Hypothalamus (tissue), 51 donors: ENCODE measurements at regions not wholly inside any gene's neighbourhood (a gene's known extent, or its start where the extent isn't known, plus 50 kb on each side); places are given as distances from the start of the nearest gene placed in this dataset.
A peak's percentile ranks its signal among the peaks of the same experiment; 100 is the strongest.
"Not testable (repeated sequence)": the region's sequence is repeated elsewhere in the genome, so short reads cannot be mapped to it uniquely, and the experiment has no call there.

Source experiments
- DNase-seq, 51 donors: peaks; one replicate each; lab custom pipeline; 2025; lab: John Stamatoyannopoulos, UW

DNA sequence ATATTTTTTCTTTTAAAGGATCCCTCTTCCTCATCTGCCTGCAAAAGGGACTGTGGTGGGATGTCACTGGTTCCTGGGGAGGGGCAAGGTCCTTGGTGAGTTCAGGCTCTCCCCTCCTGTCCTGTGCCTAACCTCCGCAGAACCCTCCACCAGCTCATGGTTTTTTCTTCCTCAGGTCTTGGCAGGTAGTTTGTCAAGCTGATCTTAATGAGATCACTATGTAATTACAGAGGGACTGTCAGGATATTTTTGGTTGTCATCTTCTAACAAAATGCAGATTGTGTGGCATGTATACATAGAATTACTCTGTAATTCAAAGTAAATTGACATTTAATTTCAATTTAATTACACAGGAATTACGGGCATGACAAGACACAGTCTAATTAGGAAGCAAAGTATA is 150.3 kb upstream of the SEMA6A start:
- DNase-seq = no peak

DNA sequence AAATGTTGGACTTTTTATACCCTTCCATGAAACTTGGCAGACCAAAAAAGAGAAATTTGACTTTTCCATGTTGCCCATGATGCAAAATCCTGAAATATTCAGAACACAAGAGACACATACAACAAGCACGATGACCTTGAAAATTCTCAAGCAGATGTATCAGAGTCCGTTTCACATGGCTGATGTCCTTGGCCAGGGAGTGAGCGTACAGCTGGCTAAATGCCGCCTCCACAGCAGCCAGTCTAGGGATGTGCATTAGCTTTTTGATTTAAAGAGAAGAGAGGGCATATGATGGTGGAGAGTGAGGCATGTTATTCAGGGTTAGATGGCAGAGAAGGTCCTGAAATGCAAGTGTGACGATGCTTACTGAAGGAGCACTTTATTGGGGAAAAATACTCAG is 148.0 kb upstream of the SEMA6A start:
- DNase-seq = no peak

DNA sequence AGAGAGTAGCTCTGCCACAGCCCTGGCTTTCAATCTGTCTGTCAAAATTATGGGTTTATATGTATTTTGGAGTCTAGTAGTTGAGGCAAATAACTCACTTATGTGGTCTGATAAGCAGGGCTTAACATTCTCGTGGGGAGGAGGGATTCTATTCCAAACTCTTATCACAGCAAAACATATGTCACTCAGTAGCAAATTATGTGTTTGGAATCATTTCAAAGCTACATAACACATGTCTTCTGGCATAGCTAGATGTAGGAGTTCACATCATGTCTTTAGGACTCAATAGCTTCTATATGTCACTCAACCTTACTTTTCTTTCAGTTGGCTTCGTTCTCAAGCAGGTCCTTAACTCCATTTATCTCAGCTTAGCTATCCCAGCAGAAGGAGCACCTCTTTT is 144.5 kb upstream of the SEMA6A start:
- DNase-seq = no peak

DNA sequence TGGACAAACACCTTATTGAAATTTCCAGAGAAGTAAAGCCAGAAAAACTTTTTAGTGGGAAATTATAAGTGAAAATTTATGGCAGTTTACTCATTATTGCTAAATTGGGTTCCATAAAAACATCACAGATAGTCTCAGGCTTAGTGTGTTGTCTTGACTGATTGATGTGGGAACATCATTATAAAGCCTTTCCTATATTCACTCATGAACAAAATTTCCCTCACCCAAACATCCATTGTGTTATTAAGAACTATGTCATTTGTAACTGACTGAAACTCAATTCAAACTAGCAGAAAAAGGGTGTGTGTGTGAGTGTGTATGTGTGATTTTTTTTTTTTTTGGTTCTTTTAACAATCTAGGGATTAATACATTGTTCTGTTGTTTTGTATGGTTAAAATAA is 143.7 kb upstream of the SEMA6A start:
- no peak for DNase-seq

DNA sequence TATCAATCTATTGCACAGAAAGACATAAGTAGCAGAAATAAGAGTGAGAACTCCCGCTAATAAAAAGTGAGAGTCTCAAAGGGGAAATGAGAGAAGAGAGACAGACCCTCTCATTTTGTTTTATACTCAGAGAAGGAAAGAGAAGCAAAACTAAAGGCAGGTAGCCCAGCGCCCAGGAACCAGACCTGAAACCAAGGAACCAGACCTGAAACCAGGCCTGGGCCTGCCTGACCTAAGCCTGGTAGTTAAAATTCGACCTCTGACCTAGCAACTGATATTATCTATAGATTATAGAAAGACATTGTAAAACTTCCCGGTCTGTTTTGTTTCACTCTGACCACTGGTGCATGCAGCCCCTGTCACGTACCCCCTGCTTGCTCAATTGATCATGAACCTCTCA is 134.5 kb upstream of the SEMA6A start:
- no peak for DNase-seq

DNA sequence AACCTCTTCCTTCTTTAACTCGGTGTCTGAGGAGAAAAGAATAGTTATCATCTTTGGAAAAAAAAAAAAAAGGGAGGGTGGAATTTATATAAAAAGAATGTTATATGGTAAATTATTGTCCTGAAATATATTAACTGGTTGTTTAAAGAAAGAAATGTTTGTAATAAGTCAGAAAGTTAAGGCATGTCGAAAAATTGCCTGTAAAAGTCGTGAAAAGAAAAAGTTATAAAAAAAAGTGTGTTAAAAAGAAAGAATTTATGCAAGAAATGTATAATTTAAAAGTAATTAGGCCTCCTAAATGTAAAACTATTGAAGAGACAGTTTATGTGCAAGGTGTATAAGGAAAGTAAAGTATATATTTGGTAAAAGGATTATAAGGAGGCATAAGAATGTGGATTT is 130.5 kb upstream of the SEMA6A start:
- not testable (repeated sequence) for DNase-seq

DNA sequence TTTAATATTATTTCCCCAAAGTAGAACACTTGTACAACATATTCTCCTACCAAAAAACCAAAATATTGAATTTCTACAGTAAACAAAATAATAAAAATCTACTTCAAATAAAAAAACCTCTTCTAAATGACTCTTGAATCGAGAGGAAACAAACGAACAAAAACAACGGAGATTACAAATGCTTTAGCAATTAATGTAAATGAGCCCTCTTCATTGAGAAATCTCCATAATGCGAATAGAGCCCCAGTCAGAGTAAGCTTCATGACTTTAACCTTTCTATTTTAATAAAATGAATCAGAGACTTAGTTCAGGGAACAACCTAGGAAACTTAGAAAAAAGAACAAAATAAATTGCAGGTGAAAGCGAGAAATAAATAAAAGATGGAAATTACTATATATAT is 129.3 kb upstream of the SEMA6A start:
- DNase-seq = no peak

DNA sequence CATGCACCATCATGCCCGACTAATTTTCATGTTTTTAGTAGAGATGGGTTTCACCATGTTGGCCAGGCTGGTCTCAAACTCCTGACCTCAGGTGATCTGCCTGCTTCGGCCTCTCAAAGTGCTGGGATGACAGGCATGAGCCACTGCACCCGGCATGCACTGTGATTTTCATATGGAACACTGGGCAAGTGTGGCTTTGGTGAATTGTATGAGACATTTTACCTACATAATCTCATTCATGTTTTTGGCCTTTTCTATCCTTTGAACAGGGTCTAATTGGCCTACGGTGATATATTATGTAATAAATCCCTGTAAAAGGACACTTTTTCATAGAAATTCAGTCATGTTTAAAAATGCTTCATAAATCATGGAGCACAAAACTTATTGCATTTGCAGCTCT is 128.7 kb upstream of the SEMA6A start:
- DNase-seq = no peak

DNA sequence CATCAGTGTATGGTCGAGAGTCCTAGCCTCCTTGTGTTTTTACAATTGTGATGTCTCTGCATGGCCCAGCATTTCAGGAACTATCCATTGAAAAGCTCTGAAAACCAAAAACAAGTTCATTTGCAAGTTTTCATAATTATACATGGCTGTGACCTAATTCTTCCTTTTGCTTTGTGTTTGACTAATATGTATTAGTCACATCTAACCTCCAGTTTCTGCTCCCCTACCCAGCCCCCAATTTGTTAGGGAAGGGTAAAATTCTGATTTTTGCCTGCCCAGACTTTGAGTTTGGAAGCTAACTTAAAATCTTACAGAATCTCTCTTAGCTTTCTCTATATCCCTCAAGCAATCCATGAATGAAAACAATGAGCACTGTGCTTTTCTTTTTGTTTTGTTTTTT is 128.2 kb upstream of the SEMA6A start:
- DNase-seq = no peak

DNA sequence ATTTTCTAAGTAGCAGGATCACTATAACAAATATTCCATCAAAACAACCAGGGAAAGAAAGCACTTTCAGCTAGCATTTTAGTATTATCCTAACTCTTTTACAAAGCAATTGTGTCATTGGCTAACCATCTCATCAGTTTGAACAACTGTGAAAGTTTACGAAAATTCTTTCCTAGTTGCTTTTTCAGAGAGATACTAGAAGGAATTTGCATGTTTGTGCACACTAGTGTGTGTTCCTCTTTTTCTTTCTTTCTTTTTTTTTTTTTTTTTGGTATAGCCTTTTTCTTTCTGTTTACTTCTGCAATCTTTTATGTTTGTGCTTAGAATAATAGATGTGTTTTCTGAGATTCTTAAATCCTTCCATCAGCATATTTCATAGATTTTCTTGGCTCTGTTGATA is 124.7 kb upstream of the SEMA6A start:
- DNase-seq = no peak

DNA sequence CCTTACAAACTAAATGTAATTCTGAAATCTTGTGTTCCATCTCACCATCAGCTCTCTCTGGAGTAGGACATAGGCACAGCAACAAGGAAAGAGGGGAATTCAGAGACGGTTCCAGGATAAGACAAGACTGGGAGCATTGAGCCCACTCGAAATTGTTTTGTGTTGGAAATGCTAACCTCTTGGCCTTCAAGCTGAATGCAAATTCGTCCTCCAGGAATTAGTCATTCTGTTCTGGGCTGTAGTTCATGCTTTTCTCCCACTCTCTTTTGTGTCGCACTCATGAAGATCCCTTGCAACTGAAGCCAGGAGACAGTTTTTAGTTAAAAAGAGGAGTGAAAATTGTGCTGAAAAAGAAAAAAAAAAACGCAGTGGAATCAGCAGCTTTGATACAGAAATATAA is 121.7 kb upstream of the SEMA6A start:
- peak in 3 of 51 donors; percentile 3 to 6 (median 5) for DNase-seq

DNA sequence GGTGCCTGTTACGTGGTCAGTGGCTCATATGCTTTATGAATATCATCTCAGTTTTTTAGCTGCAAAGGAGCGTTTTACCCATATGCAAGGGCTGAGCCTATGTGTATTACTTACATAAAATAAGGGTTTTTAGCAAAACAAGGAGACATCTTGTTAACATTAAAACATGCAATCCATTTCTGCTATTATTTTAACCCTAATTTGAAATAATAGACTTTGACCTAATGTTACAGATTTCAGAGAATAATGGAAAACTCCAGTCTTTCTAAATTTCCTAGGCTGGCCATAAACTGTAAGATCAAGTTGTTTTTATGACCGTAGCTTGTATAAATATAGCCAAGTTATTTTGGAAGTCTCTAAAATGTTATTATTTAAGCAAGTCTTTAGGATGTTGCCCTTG is 121.1 kb upstream of the SEMA6A start:
- no peak for DNase-seq

DNA sequence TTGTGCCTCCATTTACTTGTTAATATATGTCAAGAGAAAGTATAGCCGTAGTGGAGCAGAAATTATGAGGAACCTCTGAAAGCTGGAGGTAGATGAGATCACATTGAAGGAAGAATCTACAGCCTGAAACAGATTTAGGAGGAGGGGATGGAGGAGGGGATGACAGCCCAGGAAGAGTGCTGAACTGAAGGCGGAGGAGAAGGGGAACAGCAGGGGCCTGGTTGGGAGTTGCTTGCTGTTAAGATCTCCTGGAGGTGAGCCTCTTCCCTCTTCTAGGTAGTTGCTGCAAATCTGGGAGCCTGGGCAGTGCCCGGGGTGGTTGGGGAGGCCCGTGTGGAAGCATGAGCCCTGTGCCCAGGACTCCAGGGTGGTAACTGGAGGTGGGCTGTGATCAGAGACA is 111.8 kb upstream of the SEMA6A start:
- no peak for DNase-seq

DNA sequence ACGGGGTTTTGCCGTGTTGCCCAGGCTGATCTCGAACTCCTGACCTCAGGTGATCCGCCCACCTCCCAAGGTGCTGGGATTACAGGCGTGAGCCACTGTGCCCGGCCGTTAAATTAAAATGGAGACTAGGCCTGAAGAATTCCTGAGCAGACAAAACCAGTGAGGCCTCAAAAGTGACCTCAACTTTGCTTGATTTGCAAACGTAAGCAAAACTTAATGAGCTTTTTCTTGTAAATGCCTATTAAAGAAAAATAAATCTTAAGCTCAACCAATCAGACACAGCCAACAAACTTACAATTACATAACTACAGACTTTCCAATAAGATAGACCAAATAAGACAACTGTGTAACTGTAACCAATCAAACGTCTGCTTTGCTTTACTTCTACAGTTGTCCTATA is 111.3 kb upstream of the SEMA6A start:
- DNase-seq = no peak

DNA sequence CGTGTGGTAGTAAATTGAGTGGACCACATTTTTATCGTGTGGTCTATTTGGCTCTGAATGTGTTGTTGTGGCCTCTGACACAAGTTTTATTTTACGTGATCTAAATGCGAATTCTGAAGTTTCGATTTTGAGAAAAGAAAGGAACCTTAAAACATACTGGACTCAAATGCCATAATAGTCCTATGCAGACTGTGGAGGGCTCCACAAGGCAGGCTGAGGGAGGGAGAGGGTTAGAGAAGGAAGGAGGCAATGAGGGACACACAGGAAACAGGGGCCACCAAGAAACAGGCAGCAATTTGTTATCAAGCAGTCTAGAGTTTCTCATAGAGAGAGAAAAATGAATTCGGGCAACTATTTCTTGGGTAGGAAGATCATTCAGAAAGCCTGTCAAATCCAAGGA is 110.4 kb upstream of the SEMA6A start:
- no peak for DNase-seq

DNA sequence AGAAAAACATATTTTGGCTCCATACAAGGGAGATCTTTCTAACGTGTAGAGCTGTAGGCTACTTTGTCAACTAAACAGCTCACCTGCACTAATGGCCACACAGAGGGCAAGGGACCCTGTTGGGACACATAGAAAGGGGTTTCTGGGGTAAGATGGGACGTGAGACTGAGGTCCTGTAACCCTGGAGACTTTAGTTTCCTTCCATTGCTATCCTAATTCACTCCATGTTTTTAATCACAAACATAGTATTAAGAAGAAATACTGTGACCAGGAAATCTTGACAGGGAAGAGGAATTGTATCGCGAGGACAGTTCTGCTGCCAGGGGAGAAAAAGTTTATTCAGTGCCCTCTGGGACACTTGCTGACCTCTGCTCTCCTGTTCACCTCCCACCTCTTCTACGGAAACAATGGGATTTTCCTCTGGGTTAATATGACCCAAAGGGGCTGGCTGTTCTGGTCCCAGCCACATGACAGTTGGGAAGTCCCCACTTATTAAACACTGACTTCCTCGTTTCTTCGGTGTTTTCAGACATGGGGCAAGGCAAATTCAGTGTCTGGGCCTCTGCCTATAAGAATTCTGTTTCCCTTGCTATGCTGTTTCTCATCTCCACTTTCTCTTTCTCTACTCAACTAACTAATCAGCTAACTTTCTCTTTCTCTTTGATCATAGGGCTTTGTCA is 106.9 kb upstream of the SEMA6A start:
- DNase-seq = no peak

DNA sequence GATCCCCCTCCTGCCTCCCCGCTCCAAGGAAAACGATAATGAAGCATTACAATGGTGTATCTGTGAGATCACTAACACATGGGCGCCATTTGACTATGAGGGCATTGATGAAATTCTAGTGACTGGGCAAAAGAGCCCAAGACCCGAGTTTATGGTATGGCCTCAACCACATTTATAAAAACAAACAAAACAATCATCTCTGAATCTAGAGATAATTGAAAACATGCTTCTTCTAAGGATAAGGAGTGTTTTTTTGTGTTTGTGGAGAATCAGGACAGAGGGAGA is 100.9 kb upstream of the SEMA6A start:
- peak in 3 of 51 donors; percentile 1 to 22 (median 5) for DNase-seq

DNA sequence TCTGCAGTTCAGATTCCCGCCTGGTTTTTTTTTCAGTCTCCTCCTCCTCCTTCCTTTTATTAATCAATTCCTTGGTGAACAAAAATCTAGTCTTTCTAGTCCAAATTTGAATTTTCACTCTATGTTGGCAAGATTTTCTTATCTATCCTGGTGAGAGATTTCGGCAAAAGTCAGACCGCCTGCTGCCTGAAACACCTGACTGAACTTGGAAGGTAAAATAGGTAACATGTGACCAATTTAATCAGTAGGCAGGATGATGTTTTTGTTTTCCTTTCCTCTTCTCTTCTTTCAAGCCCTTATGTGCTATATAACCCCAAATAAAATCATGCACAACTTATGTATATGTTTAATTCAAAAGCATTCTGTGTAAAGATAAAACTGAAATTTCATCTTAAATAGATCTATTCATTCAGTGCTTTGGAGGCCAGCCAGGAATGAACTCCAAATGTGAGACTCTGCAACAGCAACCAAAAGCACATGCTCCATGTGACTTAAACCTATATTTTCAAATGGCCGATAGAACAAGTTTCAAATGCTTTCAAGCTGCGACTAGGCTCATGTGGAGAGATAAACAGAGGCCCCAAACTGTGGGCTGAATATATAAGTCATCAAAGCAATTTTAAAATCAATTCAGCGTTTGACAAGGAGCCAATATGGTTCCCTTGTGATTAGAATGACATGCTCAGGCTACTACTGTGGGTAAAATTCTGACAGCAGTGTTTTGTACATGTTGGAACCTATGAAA is 100.4 kb upstream of the SEMA6A start:
- no peak for DNase-seq

DNA sequence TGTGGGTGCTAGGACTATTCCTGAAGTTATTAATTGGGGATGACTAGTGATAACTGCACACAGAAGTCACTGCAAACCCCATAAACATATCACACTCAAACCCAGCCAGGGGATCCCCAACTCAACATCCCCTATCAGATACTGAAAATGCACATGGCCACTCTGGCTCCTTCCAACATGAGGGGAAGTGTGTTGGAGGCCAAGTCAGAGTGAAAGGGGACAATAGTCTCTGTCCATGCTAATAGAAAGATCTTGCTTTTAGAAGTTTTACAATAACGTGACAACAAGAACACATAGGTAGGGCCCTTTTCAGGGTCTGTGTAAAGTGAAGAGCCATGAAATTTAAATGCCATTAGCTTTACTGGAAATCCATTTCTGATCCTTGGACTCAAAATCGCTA is 98.8 kb upstream of the SEMA6A start:
- DNase-seq = no peak

DNA sequence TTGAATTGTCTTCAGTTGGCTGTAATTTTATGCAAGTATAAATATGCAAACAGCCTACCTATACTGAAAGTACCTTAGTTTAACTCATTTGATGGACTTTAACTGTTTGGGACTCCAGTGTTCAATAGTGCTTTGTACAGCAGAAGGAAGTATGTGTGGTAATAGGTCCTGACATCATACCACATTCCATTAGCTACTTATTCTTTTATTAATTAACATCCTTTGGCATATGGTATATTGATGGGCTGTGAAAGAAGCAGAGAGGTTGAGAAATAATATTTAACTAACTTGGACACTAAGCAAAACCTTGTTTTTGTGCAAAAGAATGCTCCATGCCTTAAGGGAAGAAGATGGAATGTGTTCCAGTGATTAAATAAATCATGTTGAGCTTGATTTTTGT is 97.6 kb upstream of the SEMA6A start:
- no peak for DNase-seq

DNA sequence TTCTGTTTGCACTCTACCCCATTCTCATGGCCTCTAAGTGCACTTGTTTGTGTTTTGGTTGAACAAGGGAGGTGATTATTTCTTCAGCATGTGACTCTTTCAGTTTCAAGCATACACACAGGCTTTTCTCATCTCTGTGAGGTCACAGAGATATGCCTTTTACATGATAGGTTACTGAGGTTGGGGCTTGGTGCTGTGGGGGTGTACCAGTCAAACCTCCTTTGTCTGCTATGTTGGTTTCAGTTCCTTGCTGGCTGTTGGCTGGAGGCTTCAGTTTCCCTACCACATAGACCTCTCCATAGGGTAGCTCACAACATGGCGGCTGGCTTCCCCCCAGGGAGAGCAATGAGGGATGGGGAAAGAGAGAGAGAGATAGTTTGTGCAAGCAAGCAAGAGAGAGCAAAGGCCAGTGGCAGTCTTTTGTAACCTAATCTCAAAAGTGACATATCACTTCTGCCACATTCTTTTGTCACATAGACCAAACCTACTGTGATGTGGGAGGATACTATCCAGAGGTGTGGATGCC is 96.7 kb upstream of the SEMA6A start:
- DNase-seq = no peak

DNA sequence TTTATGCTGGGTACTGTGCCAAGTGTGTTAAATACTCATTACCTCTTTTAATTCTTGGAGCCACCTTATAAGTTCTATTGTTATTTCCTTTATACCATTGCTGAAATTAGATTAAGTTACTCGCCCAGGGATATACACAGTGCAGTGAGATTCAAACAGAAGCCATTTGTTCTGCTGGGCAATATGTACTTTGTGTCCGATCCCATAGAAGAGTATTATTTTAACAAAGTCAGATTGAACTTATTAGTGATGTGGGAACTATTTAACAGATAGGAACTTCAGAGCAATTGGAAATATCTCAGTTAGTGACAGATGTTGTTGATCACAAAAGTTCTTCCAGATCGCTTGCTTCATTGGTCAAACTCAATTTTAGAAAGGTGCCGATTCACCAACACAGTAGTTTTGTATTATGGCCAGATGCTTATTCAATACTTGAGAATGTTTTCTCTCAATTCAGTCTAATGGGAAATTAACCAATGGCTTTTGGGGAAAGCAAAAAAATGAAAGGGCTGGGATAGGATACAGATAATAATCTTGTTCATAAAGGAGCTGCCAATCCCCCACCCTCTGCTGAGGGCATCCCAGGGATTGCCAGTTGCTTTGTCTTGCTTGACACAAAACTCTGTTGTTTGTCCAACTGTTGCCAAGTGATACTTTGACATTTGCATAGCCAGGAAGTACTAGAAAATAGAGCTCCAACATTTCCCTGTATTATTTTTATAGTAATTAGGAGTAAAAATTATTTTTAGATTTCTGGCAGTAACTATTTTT is 94.8 kb upstream of the SEMA6A start:
- peak in 30 of 51 donors; percentile 2 to 76 (median 30) for DNase-seq
